Large intestine (tissue), 3 donors: ENCODE measurements at regions not wholly inside any gene's neighbourhood (a gene's known extent, or its start where the extent isn't known, plus 50 kb on each side); places are given as distances from the start of the nearest gene placed in this dataset.

Experiments
- DNase-seq, 2 donors: peaks; one replicate each; pipeline versions ENCODE4 v3.0.0 to v3.0.0-alpha.2; 2013
- H3K27ac ChIP-seq: one replicate; pipeline ENCODE4 v1.5.1; 2013; ENCODE audit warnings: low read length
- H3K27me3 ChIP-seq: 2 replicates; pipeline ENCODE4 v1.6.1; 2013; ENCODE audit warnings: low read length; ENCODE audit not compliant: control insufficient read depth, insufficient read depth
- H3K36me3 ChIP-seq: 2 replicates; pipeline ENCODE4 v1.6.1; 2013; ENCODE audit warnings: low read length; ENCODE audit not compliant: control insufficient read depth, insufficient read depth
- H3K4me1 ChIP-seq: one replicate; pipeline ENCODE4 v1.6.1; 2013; ENCODE audit warnings: low read length; ENCODE audit not compliant: control insufficient read depth, insufficient read depth
- H3K4me3 ChIP-seq: one replicate; pipeline ENCODE4 v1.5.1; 2013; ENCODE audit warnings: low read length
- H3K9me3 ChIP-seq: one replicate; pipeline ENCODE4 v1.6.1; 2013; ENCODE audit warnings: mild to moderate bottlenecking, low read depth, low read length, moderate library complexity; ENCODE audit not compliant: control insufficient read depth
- WGBS: methylation state at CpG from one replicate; pipeline ENCODE4 v1.1.5; 2013; ENCODE audit warnings: low lambda C conversion rate; ENCODE audit not compliant: insufficient coverage; 5-methylcytosine and 5-hydroxymethylcytosine counted together

DNA sequence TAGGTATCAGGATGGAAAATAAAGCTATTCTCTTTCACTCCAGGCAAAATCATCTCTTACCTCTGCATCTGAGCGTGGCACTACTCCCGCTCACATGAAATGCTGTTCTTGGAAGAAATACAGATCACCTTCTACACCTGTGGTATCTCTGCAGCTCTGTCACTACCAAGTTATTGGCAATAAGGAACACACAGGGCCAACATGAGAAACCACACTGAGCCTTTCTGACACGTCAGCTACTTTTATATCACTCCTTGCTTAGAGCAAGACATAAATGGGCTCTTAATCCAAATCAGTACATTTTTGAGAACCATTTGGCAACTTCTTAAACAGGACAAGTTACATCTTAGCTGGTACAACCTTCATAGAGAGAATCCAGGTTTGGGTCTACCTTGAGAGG is 101.8 kb upstream of the GUCY1A1 start:
- H3K27me3 ChIP-seq, result no peaks in the 10 kb centered on the region
- DNase-seq, result no peak
- no peak overlapping the region for H3K27ac ChIP-seq
- H3K36me3 ChIP-seq, result no peaks in the 10 kb centered on the region
- H3K4me3 ChIP-seq, result no peak overlapping the region
- no peaks in the 10 kb centered on the region for H3K4me1 ChIP-seq
- WGBS, result 92% methylated on average over 2 of the region's 3 CpGs
- H3K9me3 ChIP-seq, result no peaks in the 10 kb centered on the region

DNA sequence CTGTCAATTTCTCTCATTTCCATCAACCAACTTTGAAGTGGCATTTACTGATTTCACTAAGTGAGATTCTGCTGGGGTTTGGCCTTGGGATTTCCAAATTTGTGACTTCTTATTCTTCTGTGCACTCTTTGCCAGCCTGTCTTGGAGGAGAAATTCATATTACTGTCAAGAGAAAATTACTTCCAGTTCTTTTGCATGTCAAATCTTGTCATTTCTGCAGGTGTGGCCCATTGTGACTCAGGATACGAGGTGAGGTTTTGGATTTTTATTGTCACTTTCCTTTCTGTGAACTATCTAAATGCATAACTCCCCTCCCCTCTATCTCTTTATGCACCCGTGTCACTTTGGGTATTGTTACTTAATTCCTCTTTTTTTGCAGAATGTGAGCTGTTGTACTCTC is 102.6 kb upstream of the GUCY1A1 start:
- Histone ChIP-seq H3K27me3 (no peaks in the 10 kb centered on the region), H3K4me3 (no peak overlapping the region), H3K27ac (no peak overlapping the region), H3K4me1 (no peaks in the 10 kb centered on the region), H3K36me3 (no peaks in the 10 kb centered on the region), H3K9me3 (no peaks in the 10 kb centered on the region)
- WGBS, result 72% methylated on average over 2 of the region's 2 CpGs
- no peak for DNase-seq

DNA sequence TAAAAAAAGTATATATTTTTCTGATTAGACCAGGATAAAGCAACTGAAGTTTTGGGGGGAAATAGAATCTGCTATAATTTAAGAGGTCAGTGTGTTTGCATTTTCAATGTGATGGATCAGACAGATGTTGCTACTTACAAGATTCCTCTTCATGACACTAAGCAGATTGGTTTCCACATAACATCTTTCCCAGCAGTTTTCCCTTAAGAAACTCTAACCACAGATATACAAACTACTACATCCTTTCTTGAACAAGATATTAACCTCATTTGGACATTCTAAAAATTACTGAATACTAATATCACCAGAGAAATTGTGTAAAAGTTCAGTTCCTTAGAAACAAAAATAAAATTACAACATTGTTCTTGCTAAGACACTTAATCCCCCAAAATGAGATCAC is 106.7 kb upstream of the GUCY1A1 start:
- Histone ChIP-seq H3K4me1 (no peaks in the 10 kb centered on the region), H3K4me3 (no peak overlapping the region), H3K36me3 (no peaks in the 10 kb centered on the region), H3K27me3 (no peaks in the 10 kb centered on the region), H3K27ac (no peak overlapping the region), H3K9me3 (no peaks in the 10 kb centered on the region)
- no peak for DNase-seq

DNA sequence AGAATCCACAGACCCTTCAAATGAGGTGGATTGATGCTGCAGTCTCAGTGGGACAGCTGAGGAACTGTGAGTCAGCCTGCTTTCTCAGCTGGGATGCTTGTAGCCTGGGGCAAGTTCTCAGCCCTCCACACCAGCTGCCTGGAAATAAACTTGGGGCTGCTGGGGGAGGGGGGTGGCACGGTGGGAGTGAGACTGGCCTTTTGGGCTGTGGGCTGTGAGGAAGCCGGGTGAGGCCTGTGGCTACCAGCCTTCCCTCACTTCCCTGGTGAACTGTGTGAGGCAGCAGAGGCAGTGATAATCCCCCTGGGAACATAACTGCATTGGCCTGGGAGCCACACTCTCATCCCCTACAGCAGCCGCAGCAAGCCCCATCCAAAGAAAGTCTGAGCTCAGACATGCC is 114.5 kb upstream of the GUCY1A1 start:
- no peak for DNase-seq
- no CpG with 5 or more reads among the region's 3 CpGs for WGBS
- H3K4me3 ChIP-seq, result no peak overlapping the region
- H3K27me3 ChIP-seq, result no peaks in the 10 kb centered on the region
- H3K9me3 ChIP-seq, result peaks cover 3% of the 10 kb centered on the region
- no peak overlapping the region for H3K27ac ChIP-seq
- H3K4me1 ChIP-seq, result no peaks in the 10 kb centered on the region
- no peaks in the 10 kb centered on the region for H3K36me3 ChIP-seq

DNA sequence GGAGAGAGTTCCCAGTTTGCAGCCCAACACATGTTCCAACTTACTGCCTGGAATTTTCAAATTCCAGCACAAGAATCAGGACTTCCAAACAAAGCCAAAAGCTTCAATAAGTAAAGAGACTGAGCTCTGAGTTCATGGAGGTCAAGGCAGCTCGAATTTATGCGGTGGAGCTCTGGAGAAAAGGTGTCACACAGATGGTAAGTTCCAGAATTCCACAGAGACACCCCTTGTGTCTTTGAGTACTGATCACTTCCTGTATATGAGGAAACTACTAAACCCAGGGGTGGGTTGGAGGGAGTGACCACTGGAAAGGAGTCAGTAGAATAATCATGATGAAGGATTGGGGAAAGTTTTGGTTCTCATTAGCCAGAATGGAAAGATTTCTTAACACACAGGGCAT is 118.5 kb upstream of the GUCY1A1 start:
- peaks cover 3% of the 10 kb centered on the region for H3K9me3 ChIP-seq
- WGBS, result 50% methylated on average over 2 of the region's 2 CpGs
- no peaks in the 10 kb centered on the region for H3K36me3 ChIP-seq
- no peaks in the 10 kb centered on the region for H3K4me1 ChIP-seq
- no peak overlapping the region for H3K27ac ChIP-seq
- DNase-seq, result no peak
- H3K4me3 ChIP-seq, result no peak overlapping the region
- H3K27me3 ChIP-seq, result no peaks in the 10 kb centered on the region

DNA sequence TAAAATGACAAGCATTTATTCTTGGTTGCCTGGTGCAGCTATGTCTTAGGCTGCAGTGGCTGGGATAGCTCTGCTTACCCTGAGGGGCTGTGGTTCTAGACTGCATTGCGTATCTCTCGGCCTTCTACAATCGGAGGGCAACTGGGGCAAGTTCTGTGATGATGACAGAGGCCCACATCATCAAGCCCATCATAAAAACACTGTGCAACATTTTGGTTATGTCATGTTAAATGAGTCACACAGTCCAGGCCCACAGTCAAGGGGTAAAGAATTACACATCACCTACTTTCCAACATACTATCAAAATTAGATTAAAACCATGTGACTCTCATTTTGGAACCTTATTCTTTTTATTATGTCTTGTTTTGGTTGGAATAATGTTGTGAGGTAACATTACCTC is 120.2 kb upstream of the GUCY1A1 start:
- H3K4me1 ChIP-seq, result no peaks in the 10 kb centered on the region
- H3K9me3 ChIP-seq, result no peaks in the 10 kb centered on the region
- H3K27me3 ChIP-seq, result no peaks in the 10 kb centered on the region
- DNase-seq, result no peak
- H3K4me3 ChIP-seq, result no peak overlapping the region
- no CpG with 5 or more reads among the region's 3 CpGs for WGBS
- no peak overlapping the region for H3K27ac ChIP-seq
- H3K36me3 ChIP-seq, result no peaks in the 10 kb centered on the region

DNA sequence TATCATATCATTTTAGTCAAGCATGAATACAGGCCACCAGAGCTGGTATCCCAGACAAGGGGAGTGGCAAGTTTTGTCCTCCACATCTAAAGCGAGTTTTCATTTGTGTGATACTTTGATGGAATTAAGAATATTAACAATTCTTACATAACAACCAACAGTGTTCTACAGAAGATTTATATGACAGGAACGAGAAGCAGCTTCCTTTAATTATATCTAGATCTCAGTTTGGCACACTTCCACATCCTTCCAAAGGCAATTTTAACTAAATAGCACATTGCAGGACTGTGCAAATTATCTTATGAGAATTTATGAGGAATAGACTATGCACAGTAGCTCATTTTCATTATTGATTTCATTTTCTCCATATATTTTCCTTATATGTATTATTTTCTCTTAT is 121.2 kb upstream of the GUCY1A1 start:
- H3K4me3 ChIP-seq, result no peak overlapping the region
- no peak overlapping the region for H3K27ac ChIP-seq
- no peak for DNase-seq
- H3K27me3 ChIP-seq, result no peaks in the 10 kb centered on the region
- no peaks in the 10 kb centered on the region for H3K9me3 ChIP-seq
- WGBS, result 70% methylated on average over 2 of the region's 2 CpGs
- no peaks in the 10 kb centered on the region for H3K36me3 ChIP-seq
- no peaks in the 10 kb centered on the region for H3K4me1 ChIP-seq

DNA sequence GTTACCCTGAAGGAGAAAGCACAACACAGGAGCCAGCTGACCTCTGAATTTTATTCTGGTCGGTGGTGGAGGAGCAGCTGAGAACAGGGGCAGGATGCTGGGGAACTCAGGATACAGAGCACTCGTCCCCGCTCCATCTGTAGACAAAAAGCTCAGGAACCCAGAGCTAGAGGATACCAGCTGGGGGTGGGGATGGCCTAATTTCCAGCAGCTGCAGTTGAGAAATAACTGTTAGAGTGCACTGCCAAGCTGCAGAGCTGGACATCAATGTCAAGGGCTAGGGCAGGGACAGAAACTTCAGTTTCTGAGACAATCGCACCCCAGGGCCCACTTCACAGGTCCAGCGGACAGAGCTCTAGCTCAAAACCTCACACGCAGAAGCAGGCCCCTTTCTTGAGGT is 122.1 kb upstream of the GUCY1A1 start:
- no peaks in the 10 kb centered on the region for H3K4me1 ChIP-seq
- H3K27me3 ChIP-seq, result no peaks in the 10 kb centered on the region
- H3K4me3 ChIP-seq, result no peak overlapping the region
- WGBS, result no CpG with 5 or more reads among the region's 6 CpGs
- no peak for DNase-seq
- H3K9me3 ChIP-seq, result no peaks in the 10 kb centered on the region
- no peaks in the 10 kb centered on the region for H3K36me3 ChIP-seq
- no peak overlapping the region for H3K27ac ChIP-seq

DNA sequence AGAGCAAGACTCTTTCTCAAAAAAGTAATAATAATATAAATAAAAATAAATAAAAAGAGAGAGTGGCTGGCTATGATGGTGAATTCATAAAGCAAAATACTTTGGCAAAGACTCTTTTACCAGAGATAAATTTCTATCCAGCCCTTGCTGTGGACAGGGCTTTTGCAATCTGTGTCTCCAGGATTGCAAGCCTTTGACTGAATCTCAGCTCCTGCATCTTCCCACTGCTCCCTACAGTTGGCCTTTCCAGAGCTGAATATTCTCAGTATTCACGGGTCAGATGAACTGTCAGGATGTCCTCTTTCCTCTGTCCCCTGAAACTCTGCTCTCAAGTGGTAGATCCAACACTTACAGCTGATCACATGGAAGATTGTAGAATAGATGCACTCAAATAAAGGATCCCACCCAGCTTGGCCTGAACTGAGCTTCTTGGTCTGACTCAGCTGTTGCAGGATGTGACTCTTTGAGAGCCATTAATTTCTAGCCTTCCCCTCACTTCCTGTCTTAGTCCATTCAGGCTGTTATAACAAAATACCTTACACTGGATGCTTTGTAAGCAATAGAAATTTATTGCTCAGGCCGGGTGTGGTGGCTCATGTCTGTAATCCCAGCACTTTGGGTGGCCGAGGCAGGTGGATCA is 123.4 kb upstream of the GUCY1A1 start:
- DNase-seq, result no peak
- no CpG with 5 or more reads among the region's 3 CpGs for WGBS
- H3K27ac ChIP-seq, result no peak overlapping the region

DNA sequence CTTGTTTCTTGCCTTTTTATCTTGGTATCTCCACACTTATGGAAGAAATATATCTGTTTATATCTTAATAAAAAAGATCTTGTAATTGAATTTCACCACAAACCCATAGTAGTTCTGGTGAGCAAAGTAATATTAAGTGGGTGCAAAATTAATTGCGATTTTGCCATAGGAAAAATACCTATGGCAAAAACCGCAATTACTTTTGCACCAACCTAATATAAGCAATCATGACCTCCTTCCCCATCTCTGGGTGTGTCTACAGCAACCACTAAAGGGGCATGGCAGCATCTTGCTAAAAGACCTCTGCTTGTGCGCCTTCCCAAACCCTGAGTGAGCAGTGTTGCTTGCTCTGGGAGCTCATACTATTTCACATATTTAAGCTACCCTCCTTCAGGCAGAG is 124.2 kb upstream of the GUCY1A1 start:
- H3K36me3 ChIP-seq, result no peaks in the 10 kb centered on the region
- no peak overlapping the region for H3K4me3 ChIP-seq
- no peaks in the 10 kb centered on the region for H3K27me3 ChIP-seq
- no peaks in the 10 kb centered on the region for H3K4me1 ChIP-seq
- no CpG with 5 or more reads among the region's 3 CpGs for whole genome bisulfite sequencing
- H3K27ac ChIP-seq, result no peak overlapping the region
- H3K9me3 ChIP-seq, result no peaks in the 10 kb centered on the region
- no peak for DNase-seq

More for the DNA sequence above, 123.4 kb upstream of the GUCY1A1 start:
- no peak overlapping the region for H3K4me3 ChIP-seq
- H3K36me3 ChIP-seq, result no peaks in the 10 kb centered on the region
- H3K27me3 ChIP-seq, result no peaks in the 10 kb centered on the region
- H3K4me1 ChIP-seq, result no peaks in the 10 kb centered on the region
- no peaks in the 10 kb centered on the region for H3K9me3 ChIP-seq

DNA sequence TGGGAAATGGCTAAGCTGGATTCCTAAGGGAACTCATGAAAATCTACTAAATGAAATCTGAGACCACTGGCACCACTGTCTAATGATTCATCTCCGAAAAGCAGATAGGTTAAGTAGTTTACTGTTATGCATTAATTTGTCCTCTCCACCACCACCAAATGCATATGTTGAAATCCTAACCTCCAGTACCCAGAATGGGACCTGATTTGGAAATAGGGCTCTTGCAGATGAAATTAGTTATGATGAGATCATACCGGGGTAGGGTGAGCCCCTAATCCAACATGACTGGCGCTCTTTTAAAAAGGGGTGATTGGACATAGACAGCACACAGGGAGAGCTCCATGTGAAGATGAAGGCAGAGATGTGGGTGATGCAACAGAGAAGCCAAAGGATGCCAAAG is 124.9 kb upstream of the GUCY1A1 start:
- no peaks in the 10 kb centered on the region for H3K36me3 ChIP-seq
- H3K27me3 ChIP-seq, result no peaks in the 10 kb centered on the region
- WGBS, result no CpG with 5 or more reads among the region's 3 CpGs
- no peaks in the 10 kb centered on the region for H3K4me1 ChIP-seq
- no peak overlapping the region for H3K27ac ChIP-seq
- H3K4me3 ChIP-seq, result no peak overlapping the region
- no peaks in the 10 kb centered on the region for H3K9me3 ChIP-seq
- DNase-seq, result no peak
